ENCODE measurements at regions not wholly inside any gene's neighbourhood (a gene's known extent, or its start where the extent isn't known, plus 50 kb on each side); places are given as distances from the start of the nearest gene placed in this dataset.

GRCh38 chr6:144460327-144461095 is 175.4 kb downstream of the UTRN start:
- ChIA-PET CTCF (interaction anchor here (0.6 kb wide), 1 partner anchor 9 kb away, joined by 3 read pairs; no protein-coding TSS in a partner anchor), POLR2A (no interaction called here)
- no peak overlapping the region for H3K27ac ChIP-seq (ENCODE audit: low read depth, low read length)

DNA sequence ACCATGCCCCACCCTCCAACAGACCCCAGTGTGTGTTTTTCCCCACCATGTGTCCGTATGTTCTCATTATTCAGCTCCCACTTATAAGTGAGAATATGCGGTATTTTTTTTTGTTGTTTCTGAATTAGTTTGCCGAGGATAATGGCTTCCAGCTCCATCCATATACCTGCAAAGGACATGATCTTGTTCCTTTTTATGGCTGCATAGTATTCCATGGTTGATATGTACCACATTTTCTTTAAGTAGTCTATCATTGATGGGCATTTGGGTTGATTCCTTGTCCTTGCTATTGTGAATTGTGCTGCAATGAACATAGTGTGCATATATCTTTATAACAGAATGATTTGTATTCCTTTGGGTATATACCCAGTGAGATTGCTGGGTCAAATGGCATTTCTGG is 176.9 kb downstream of the UTRN start:
- Histone ChIP-seq H3K27ac (ENCODE audit: low read depth, low read length) (no peak overlapping the region), H3K4me3 (ENCODE audit: low read depth, low read length) (no peak overlapping the region), H3K27me3 (ENCODE audit: control insufficient read depth, insufficient read depth, low read length) (no peaks in the 10 kb centered on the region), H3K9me3 (ENCODE audit: control insufficient read depth, insufficient read depth, low read length) (no peaks in the 10 kb centered on the region)
- no peak for DNase-seq (ENCODE audit: low read depth, low spot score)
- no peak for TF ChIP-seq CTCF (IDR thresholded peaks at IDR 0.05; ENCODE audit: low read depth, low read length)
- CTCF ChIA-PET, result interaction anchor here (0.6 kb wide), 1 partner anchor 17 kb away, joined by 4 read pairs; no protein-coding TSS in a partner anchor
- POLR2A ChIA-PET, result no interaction called here

More at GRCh38 chr6:144460327-144461095, 175.4 kb downstream of the UTRN start:
- no peak for DNase-seq (ENCODE audit: low read depth, low spot score)
- TF ChIP-seq CTCF (IDR thresholded peaks at IDR 0.05; ENCODE audit: low read depth, low read length), result no peak
- H3K4me3 ChIP-seq (ENCODE audit: low read depth, low read length), result no peak overlapping the region
- H3K9me3 ChIP-seq (ENCODE audit: control insufficient read depth, insufficient read depth, low read length), result no peaks in the 10 kb centered on the region
- no peaks in the 10 kb centered on the region for H3K27me3 ChIP-seq (ENCODE audit: control insufficient read depth, insufficient read depth, low read length)

- CTCF ChIA-PET, result interaction anchor here (1.1 kb wide), 1 partner anchor 14 kb away, joined by 5 read pairs; no protein-coding TSS in a partner anchor
- Histone ChIP-seq H3K9me3 (ENCODE audit: control insufficient read depth, insufficient read depth, low read length) (peaks cover 6% of the 10 kb centered on the region; the same call in 1 of the 2 replicates), H3K27me3 (ENCODE audit: control insufficient read depth, insufficient read depth, low read length) (no peaks in the 10 kb centered on the region), H3K4me3 (ENCODE audit: low read depth, low read length) (no peak overlapping the region), H3K27ac (ENCODE audit: low read depth, low read length) (no peak overlapping the region)
- TF ChIP-seq CTCF (IDR thresholded peaks at IDR 0.05; ENCODE audit: low read depth, low read length), result no peak
- DNase-seq (ENCODE audit: low read depth, low spot score), result no peak
- POLR2A ChIA-PET, result no interaction called here
These were observed 181.6 kb downstream of the UTRN start for GRCh38 chr6:144466716-144467115.

DNA sequence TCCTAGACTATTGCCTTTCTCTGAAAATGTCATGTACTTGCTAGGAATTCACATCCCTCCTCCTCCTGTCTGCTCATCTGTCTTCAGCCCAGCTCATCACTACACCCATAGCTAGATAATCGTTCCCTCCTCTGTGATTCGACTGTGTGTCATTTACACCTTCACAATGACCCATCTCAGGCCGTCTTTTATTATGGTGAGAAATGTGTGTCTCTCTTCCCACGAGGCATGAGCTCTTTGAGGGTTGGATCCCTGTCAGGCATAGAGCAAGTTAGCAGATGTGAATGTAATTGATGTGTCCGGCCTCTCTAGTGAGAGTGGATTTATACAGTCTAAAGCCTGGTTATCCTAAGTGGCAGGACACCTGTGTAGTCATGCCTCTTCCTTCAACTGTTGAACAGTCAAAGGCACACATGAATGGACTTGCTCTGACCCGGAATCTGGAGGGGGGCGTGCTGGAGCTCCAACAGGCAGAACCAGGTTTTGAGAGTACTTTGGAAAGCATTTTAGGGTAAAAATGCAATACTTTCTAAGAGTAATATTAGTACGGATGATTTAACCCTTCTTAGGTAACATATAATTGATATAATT is 182.1 kb downstream of the UTRN start:
- no peak overlapping the region for H3K4me3 ChIP-seq (ENCODE audit: low read depth, low read length)
- ChIA-PET POLR2A (no interaction called here), CTCF (interaction anchor here (1.1 kb wide), 1 partner anchor 14 kb away, joined by 5 read pairs; no protein-coding TSS in a partner anchor)
- no peaks in the 10 kb centered on the region for H3K27me3 ChIP-seq (ENCODE audit: control insufficient read depth, insufficient read depth, low read length)
- no peak for DNase-seq (ENCODE audit: low read depth, low spot score)
- peaks cover 6% of the 10 kb centered on the region; the same call in 1 of the 2 replicates for H3K9me3 ChIP-seq (ENCODE audit: control insufficient read depth, insufficient read depth, low read length)
- H3K27ac ChIP-seq (ENCODE audit: low read depth, low read length), result no peak overlapping the region
- no peak for TF ChIP-seq CTCF (IDR thresholded peaks at IDR 0.05; ENCODE audit: low read depth, low read length)

GRCh38 chr6:144467921-144468320 is 182.8 kb downstream of the UTRN start:
- no peak for TF ChIP-seq CTCF (IDR thresholded peaks at IDR 0.05; ENCODE audit: low read depth, low read length)
- Histone ChIP-seq H3K9me3 (ENCODE audit: control insufficient read depth, insufficient read depth, low read length) (peaks cover 6% of the 10 kb centered on the region; the same call in 1 of the 2 replicates), H3K27ac (ENCODE audit: low read depth, low read length) (no peak overlapping the region), H3K27me3 (ENCODE audit: control insufficient read depth, insufficient read depth, low read length) (no peaks in the 10 kb centered on the region), H3K4me3 (ENCODE audit: low read depth, low read length) (no peak overlapping the region)
- CTCF ChIA-PET, result interaction anchor here (1.1 kb wide), 1 partner anchor 13 kb away, joined by 5 read pairs; no protein-coding TSS in a partner anchor
- POLR2A ChIA-PET, result interaction anchor here (0.7 kb wide), 1 partner anchor 792 kb away, joined by 3 read pairs; no protein-coding TSS in a partner anchor
- no peak for DNase-seq (ENCODE audit: low read depth, low spot score)

Measured in AG04450 (cell line).